Small intestine (tissue), 7 donors: ENCODE measurements at regions not wholly inside any gene's neighbourhood (a gene's known extent, or its start where the extent isn't known, plus 50 kb on each side); places are given as distances from the start of the nearest gene placed in this dataset.
"Not testable (repeated sequence)": the region's sequence is repeated elsewhere in the genome, so short reads cannot be mapped to it uniquely, and the experiment has no call there.

Experiments used
- DNase-seq, 2 donors: peaks; one replicate each; pipeline versions ENCODE4 v3.0.0 to v3.0.0-alpha.2; 2013
- FAIRE-seq: peaks from 2 replicates; lab custom pipeline; 2012; peaks lifted over from hg19 to GRCh38; lab: Jason Lieb, UNC
- H3K27ac ChIP-seq, 3 donors: one replicate each; pipeline ENCODE4 v1.5.1; 2013; ENCODE audit warnings: low read length in 2 of 3, mild to moderate bottlenecking in 2 of 3, control low read depth in 1 of 3, inconsistent platforms in 1 of 3, low read depth in 1 of 3, moderate library complexity in 1 of 3
- H3K27me3 ChIP-seq, 3 donors: one replicate each; pipeline ENCODE4 v1.6.1; 2013; ENCODE audit warnings: low read length in 3 of 3, inconsistent platforms in 1 of 3; ENCODE audit not compliant: control insufficient read depth in 3 of 3, insufficient read depth in 3 of 3
- H3K36me3 ChIP-seq, 3 donors: one replicate each; pipeline ENCODE4 v1.6.1; 2013; ENCODE audit warnings: low read length in 3 of 3, inconsistent platforms in 1 of 3, low read depth in 1 of 3, mild to moderate bottlenecking in 1 of 3, moderate library complexity in 1 of 3; ENCODE audit not compliant: control insufficient read depth in 3 of 3, insufficient read depth in 2 of 3
- H3K4me1 ChIP-seq, 3 donors: one replicate each; pipeline ENCODE4 v1.6.1; 2013; ENCODE audit warnings: low read length in 2 of 3, inconsistent platforms in 1 of 3, low read depth in 1 of 3, mild to moderate bottlenecking in 1 of 3, moderate library complexity in 1 of 3; ENCODE audit not compliant: control insufficient read depth in 3 of 3, insufficient read depth in 2 of 3
- H3K4me3 ChIP-seq, 3 donors: one replicate each; pipeline ENCODE4 v1.5.1; 2013; ENCODE audit warnings: low read length in 3 of 3, control low read depth in 1 of 3, inconsistent platforms in 1 of 3, low read depth in 1 of 3, mild to moderate bottlenecking in 1 of 3, moderate library complexity in 1 of 3
- H3K9me3 ChIP-seq, 2 donors: one replicate each; pipeline ENCODE4 v1.6.1; 2013; ENCODE audit warnings: low read depth in 1 of 2, low read length in 1 of 2; ENCODE audit not compliant: control insufficient read depth in 2 of 2, insufficient read depth in 1 of 2
- WGBS, 3 donors: extraction: QIAGEN DNeasy Blood & Tissue Kit; methylation state at CpG; one replicate each; pipeline ENCODE4 v1.1.7; 2013; 5-methylcytosine and 5-hydroxymethylcytosine counted together
- donor health status: healthy with polysubstance abuse.
- donor health status: control.
- donor health status: control.
- donor health status: Bipolar disorder and iron deficiency.
- donor health status: healthy.

GRCh38 chr16:88276123-88276588, 106.6 kb upstream of the ZNF469 start:
- H3K4me1 ChIP-seq, H3K27ac ChIP-seq, H3K27me3 ChIP-seq, DNase-seq, H3K4me3 ChIP-seq, FAIRE-seq, H3K36me3 ChIP-seq: not testable (repeated sequence)
- H3K9me3 ChIP-seq = peaks cover 0 to 16% of the 10 kb centered on the region in 2 donors
- 67 to 75% (median 68%) methylated on average over 12 to 13 of the region's 13 CpGs for WGBS, 3 donors

DNA sequence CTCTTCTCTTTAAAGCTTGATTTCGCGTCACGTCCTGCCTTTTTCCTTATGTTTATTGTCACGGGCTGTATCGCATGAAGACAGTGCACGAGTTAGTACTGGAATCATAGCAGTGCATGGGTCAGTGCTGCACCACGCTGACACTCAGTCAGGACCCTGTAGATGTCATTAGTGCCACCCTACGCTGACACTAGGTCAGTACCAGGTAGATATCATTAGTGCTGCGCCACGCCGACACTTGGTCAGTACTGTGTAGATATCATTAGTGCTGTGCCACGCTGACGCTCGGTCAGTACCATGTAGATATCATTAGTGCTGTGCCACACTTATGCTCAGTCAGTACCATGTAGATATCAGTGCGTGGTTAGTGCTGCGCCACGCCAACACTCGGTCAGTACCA, 106.2 kb upstream of the ZNF469 start:
- FAIRE-seq (no peak), DNase-seq (no peak)
- no peak overlapping the region for H3K4me3 ChIP-seq
- peaks cover 0 to 18% of the 10 kb centered on the region in 2 donors for H3K9me3 ChIP-seq
- no peaks in the 10 kb centered on the region for H3K4me1 ChIP-seq
- no peak overlapping the region for H3K27ac ChIP-seq
- 89 to 91% (median 91%) methylated on average over 18 of the region's 18 CpGs for WGBS, 3 donors
- H3K27me3 ChIP-seq = no peaks in the 10 kb centered on the region
- H3K36me3 ChIP-seq = no peaks in the 10 kb centered on the region

GRCh38 chr16:88279998-88280397, 102.8 kb upstream of the ZNF469 start:
- peaks cover 0 to 5% (median 0%) of the 10 kb centered on the region in 3 donors for H3K4me1 ChIP-seq
- H3K27me3 ChIP-seq = no peaks in the 10 kb centered on the region
- 92 to 93% (median 93%) methylated on average over 18 of the region's 18 CpGs for WGBS, 3 donors
- no peak overlapping the region for H3K27ac ChIP-seq
- H3K4me3 ChIP-seq = no peak overlapping the region
- FAIRE-seq = no peak
- peaks cover 0 to 21% of the 10 kb centered on the region in 2 donors for H3K9me3 ChIP-seq
- H3K36me3 ChIP-seq = no peaks in the 10 kb centered on the region
- DNase-seq = no peak

GRCh38 chr16:88281858-88282563, 100.7 kb upstream of the ZNF469 start:
- H3K36me3 ChIP-seq = no peaks in the 10 kb centered on the region
- H3K4me1 ChIP-seq = peaks cover 0 to 5% (median 0%) of the 10 kb centered on the region in 3 donors
- H3K9me3 ChIP-seq = peaks cover 0 to 40% of the 10 kb centered on the region in 2 donors
- H3K4me3 ChIP-seq = no peak overlapping the region
- peaks cover 0 to 1% (median 0%) of the 10 kb centered on the region in 3 donors for H3K27me3 ChIP-seq
- FAIRE-seq (no peak), DNase-seq (peak in 1 of 2 donors; percentile 78)
- peak overlapping the region in 1 of 3 donors; percentile 51 for H3K27ac ChIP-seq
- WGBS, 3 donors = 38 to 53% (median 48%) methylated on average over 9 of the region's 9 CpGs

- no peak for FAIRE-seq
- H3K27me3 ChIP-seq = peaks cover 0 to 1% (median 0%) of the 10 kb centered on the region in 3 donors
- H3K27ac ChIP-seq = peak overlapping the region in 1 of 3 donors; percentile 34
- peak; percentile 40 to 66 for DNase-seq
- no peaks in the 10 kb centered on the region for H3K36me3 ChIP-seq
- H3K9me3 ChIP-seq = peaks cover 0 to 47% of the 10 kb centered on the region in 2 donors
- H3K4me1 ChIP-seq = peaks cover 0 to 5% (median 0%) of the 10 kb centered on the region in 3 donors
- WGBS, 3 donors = 21 to 41% (median 32%) methylated on average over 21 of the region's 21 CpGs
- no peak overlapping the region for H3K4me3 ChIP-seq
Observed at GRCh38 chr16:88282564-88283395, 100.0 kb upstream of the ZNF469 start.

DNA sequence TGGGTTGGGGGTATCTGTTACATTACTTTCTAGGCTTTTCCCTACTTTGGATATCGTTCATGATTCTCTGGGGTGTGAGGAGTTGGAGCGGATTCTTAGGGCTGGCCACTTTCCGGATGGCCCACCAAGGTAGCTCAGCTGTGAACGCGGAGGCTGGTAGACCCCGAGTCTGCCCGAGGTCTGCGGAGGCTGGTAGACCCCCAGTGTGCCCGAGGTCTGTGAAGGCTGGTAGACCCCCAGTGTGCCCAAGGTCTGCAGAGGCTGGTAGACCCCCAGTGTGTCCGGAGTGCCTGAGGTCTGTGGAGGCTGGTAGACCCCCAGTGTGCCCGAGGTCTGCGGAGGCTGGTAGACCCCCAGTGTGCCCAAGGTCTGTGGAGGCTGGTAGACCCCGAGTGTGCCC, 99.2 kb upstream of the ZNF469 start:
- 90 to 93% (median 91%) methylated on average over 11 to 13 of the region's 13 CpGs for WGBS, 3 donors
- DNase-seq = no peak
- Histone ChIP-seq H3K4me1 (peaks cover 0 to 5% (median 0%) of the 10 kb centered on the region in 3 donors), H3K9me3 (peaks cover 0 to 47% of the 10 kb centered on the region in 2 donors), H3K27ac (no peak overlapping the region), H3K36me3 (no peaks in the 10 kb centered on the region), H3K27me3 (peaks cover 0 to 1% (median 0%) of the 10 kb centered on the region in 3 donors), H3K4me3 (no peak overlapping the region)
- no peak for FAIRE-seq

- Histone ChIP-seq H3K4me1 (peaks cover 0 to 5% (median 0%) of the 10 kb centered on the region in 3 donors), H3K27me3 (peaks cover 0 to 1% (median 0%) of the 10 kb centered on the region in 3 donors), H3K36me3 (no peaks in the 10 kb centered on the region), H3K4me3 (no peak overlapping the region), H3K27ac (no peak overlapping the region), H3K9me3 (peaks cover 0 to 42% of the 10 kb centered on the region in 2 donors)
- no peak for FAIRE-seq
- 84 to 90% (median 84%) methylated on average over 9 of the region's 9 CpGs for WGBS, 3 donors
- DNase-seq = no peak
Observed at GRCh38 chr16:88284101-88284500, 98.7 kb upstream of the ZNF469 start.
